ENCODE measurements at regions not wholly inside any gene's neighbourhood (a gene's known extent, or its start where the extent isn't known, plus 50 kb on each side); places are given as distances from the start of the nearest gene placed in this dataset.

- H3K36me3 ChIP-seq (ENCODE audit: control insufficient read depth in 2 of 4, insufficient read depth in 4 of 4, low read length in 3 of 4): no peaks in the 10 kb centered on the region
- no peak overlapping the region for H3K18ac ChIP-seq (ENCODE audit: extremely low read depth, low read length)
- H3K4me2 ChIP-seq (ENCODE audit: insufficient read depth in 1 of 2, low read depth in 2 of 2, low read length in 2 of 2): no peak overlapping the region
- no peaks in the 10 kb centered on the region for H3K79me2 ChIP-seq (ENCODE audit: control insufficient read depth in 1 of 2, insufficient read depth in 2 of 2, low read length in 2 of 2)
- no peaks in the 10 kb centered on the region for H4K20me1 ChIP-seq (replicated peaks in 1 of 2; ENCODE audit: control insufficient read depth in 1 of 2, insufficient read depth in 2 of 2, low read length in 2 of 2)
- H3K4ac ChIP-seq (replicated peaks; ENCODE audit: insufficient read length, low read depth, low read length): no peak overlapping the region
- no peak overlapping the region for H3K14ac ChIP-seq (ENCODE audit: insufficient read length)
- no peak overlapping the region for H3K56ac ChIP-seq (replicated peaks; ENCODE audit: insufficient read length, low read depth, low read length)
- no peak overlapping the region for H2BK15ac ChIP-seq (ENCODE audit: low read length)
- 90% methylated on average over 5 of the region's 5 CpGs; no CpG with 5 or more reads in 1 of the 2 experiments for WGBS, 2 experiments (ENCODE audit: extremely low coverage in 1 of 2, insufficient coverage in 1 of 2, insufficient read length in 1 of 2, insufficient replicate concordance in 2 of 2, low coverage in 1 of 2, low lambda C conversion rate in 2 of 2, missing lambda C conversion rate in 1 of 2)
- no peak overlapping the region for H3K27ac ChIP-seq (ENCODE audit: low read depth, low read length)
- H4K91ac ChIP-seq (replicated peaks; ENCODE audit: insufficient read length, low read length): no peak overlapping the region
- H3K23ac ChIP-seq (ENCODE audit: insufficient read length): no peak overlapping the region
- no peak for DNase-seq (ENCODE audit: low read depth in 1 of 2, low spot score in 2 of 2)
- no peak overlapping the region for H3K9ac ChIP-seq (replicated peaks in 1 of 4; ENCODE audit: extremely low read depth in 1 of 4, low read depth in 3 of 4, low read length in 3 of 4)
- ChIA-PET POLR2A (ENCODE audit: partially characterized antibody) (no interaction called here), CTCF (ENCODE audit: partially characterized antibody) (interaction anchor here (1.1 to 1.5 kb wide), 2 partner anchors 20 to 21 kb away, joined by 3 to 4 read pairs; no protein-coding TSS in a partner anchor)
- no peak overlapping the region for H4K8ac ChIP-seq (ENCODE audit: extremely low read depth, insufficient read depth, low read length)
- no peak overlapping the region for H2AK5ac ChIP-seq (ENCODE audit: low read depth, low read length)
- no peaks in the 10 kb centered on the region for H3K27me3 ChIP-seq (replicated peaks in 1 of 4; ENCODE audit: control insufficient read depth in 3 of 4, extremely low read depth in 1 of 4, insufficient read depth in 3 of 4, low read length in 3 of 4)
- no peaks in the 10 kb centered on the region for H3K79me1 ChIP-seq (ENCODE audit: low read depth, low read length)
- no peak for FAIRE-seq
- no peaks in the 10 kb centered on the region for H3K9me3 ChIP-seq (ENCODE audit: insufficient read depth in 2 of 2, low read depth in 1 of 2, low read length in 1 of 2)
- H2BK20ac ChIP-seq (ENCODE audit: low read length): no peak overlapping the region
- no peak overlapping the region for H3K4me3 ChIP-seq (ENCODE audit: extremely low read depth in 1 of 4, insufficient read depth in 2 of 4, low read depth in 3 of 4, low read length in 4 of 4)
- H4K5ac ChIP-seq (ENCODE audit: insufficient read length, low read depth, low read length): no peak overlapping the region
- no peak overlapping the region for H2BK12ac ChIP-seq (ENCODE audit: low read depth, low read length)
- H3K23me2 ChIP-seq (ENCODE audit: low read depth, low read length): no peaks in the 10 kb centered on the region
- no peaks in the 10 kb centered on the region for H3K4me1 ChIP-seq (replicated peaks in 1 of 4; ENCODE audit: control insufficient read depth in 3 of 4, insufficient read depth in 4 of 4, low read length in 3 of 4)
- H2AFZ ChIP-seq (ENCODE audit: low read length): no peak overlapping the region
- no peak overlapping the region for H2BK120ac ChIP-seq (replicated peaks; ENCODE audit: low read depth, low read length)
- no peak overlapping the region for H2BK5ac ChIP-seq (ENCODE audit: low read depth, low read length)
- no peak for TF ChIP-seq EGR1 (IDR thresholded peaks at IDR 0.05; ENCODE audit: borderline replicate concordance, low read depth, low read length)
- TF ChIP-seq SP2 (IDR thresholded peaks at IDR 0.05; ENCODE audit: low read length): no peak
- TF ChIP-seq EP300 (IDR thresholded peaks at IDR 0.05; ENCODE audit: borderline replicate concordance in 1 of 2, low read depth in 2 of 2, low read length in 2 of 2): no peak
- no peak for TF ChIP-seq CTCF (IDR thresholded peaks at IDR 0.05; ENCODE audit: control extremely low read depth in 1 of 3, insufficient read depth in 1 of 3, low read depth in 1 of 3, low read length in 3 of 3)
- TF ChIP-seq RNF2 (IDR thresholded peaks at IDR 0.05; ENCODE audit: borderline replicate concordance, low read depth, low read length, missing control alignments, poor library complexity, severe bottlenecking): no peak
- TF ChIP-seq JUND (IDR thresholded peaks at IDR 0.05; ENCODE audit: low read length): no peak
- TF ChIP-seq NRF1 (IDR thresholded peaks at IDR 0.05; ENCODE audit: low read depth, low read length): no peak
- no peak for TF ChIP-seq GABPA (IDR thresholded peaks at IDR 0.05; ENCODE audit: borderline replicate concordance, insufficient read depth, low read length)
- TF ChIP-seq PHF8 (conservative IDR thresholded peaks at IDR 0.05; ENCODE audit: low read depth, low read length): no peak
- TF ChIP-seq CEBPB (IDR thresholded peaks at IDR 0.05; ENCODE audit: low read depth, low read length): no peak
- TF ChIP-seq SP4 (IDR thresholded peaks at IDR 0.05; ENCODE audit: low read length): no peak
- TF ChIP-seq BACH1 (IDR thresholded peaks at IDR 0.05; ENCODE audit: low read length): no peak
- TF ChIP-seq POU5F1 (IDR thresholded peaks at IDR 0.05; ENCODE audit: low read depth, low read length): no peak
These were observed 393.9 kb downstream of the ARHGEF28 start for GRCh38 chr5:74019923-74020322.
